Fibroblast of lung (primary cell): ENCODE measurements at regions not wholly inside any gene's neighbourhood (a gene's known extent, or its start where the extent isn't known, plus 50 kb on each side); places are given as distances from the start of the nearest gene placed in this dataset.

ENCODE experiments used
- DNase-seq, 2 donors: peaks; one replicate each; pipeline versions ENCODE4 v3.0.0 to v3.0.0-alpha.2; 2010; ENCODE audit warnings: low read depth in 2 of 2
- H2AFZ ChIP-seq: 2 replicates; pipeline ENCODE4 v1.5.1; 2012; ENCODE audit warnings: low read length, control low read depth, inconsistent platforms
- H3K27ac ChIP-seq: 2 replicates; pipeline ENCODE4 v1.5.1; 2011; ENCODE audit warnings: low read length, control low read depth; ENCODE audit not compliant: insufficient read depth
- H3K27me3 ChIP-seq: 2 replicates; pipeline ENCODE4 v1.5.1; 2011; ENCODE audit warnings: mild to moderate bottlenecking, low read length; ENCODE audit not compliant: control insufficient read depth, insufficient read depth
- H3K36me3 ChIP-seq: 2 replicates; pipeline ENCODE4 v1.5.1; 2011; ENCODE audit warnings: low read length; ENCODE audit not compliant: control insufficient read depth, insufficient read depth
- H3K4me1 ChIP-seq: 2 replicates; pipeline ENCODE4 v1.5.1; 2011; ENCODE audit warnings: low read length; ENCODE audit not compliant: control insufficient read depth, insufficient read depth; ENCODE audit errors: extremely low read depth
- H3K4me2 ChIP-seq: 2 replicates; pipeline ENCODE4 v1.5.1; 2011; ENCODE audit warnings: low read length, control low read depth; ENCODE audit not compliant: insufficient read depth; ENCODE audit errors: extremely low read depth
- H3K4me3 ChIP-seq, 4 experiments: fragments of 200-600 bp in 1 of 4; sonication (generic) in 1 of 4; replicated peaks in 1 of 4; 2 replicates each; pipeline ENCODE4 v1.5.1; 2011 to 2016; ENCODE audit warnings: low read length in 4 of 4, low read depth in 3 of 4, mild to moderate bottlenecking in 3 of 4, control low read depth in 2 of 4, inconsistent platforms in 1 of 4, mixed read lengths in 1 of 4; ENCODE audit not compliant: insufficient read depth in 1 of 4; ENCODE audit errors: control extremely low read depth in 1 of 4
- H3K79me2 ChIP-seq: 2 replicates; pipeline ENCODE4 v1.5.1; 2012; ENCODE audit warnings: mild to moderate bottlenecking, low read length, inconsistent platforms; ENCODE audit not compliant: control insufficient read depth, insufficient read depth
- H3K9ac ChIP-seq: 2 replicates; pipeline ENCODE4 v1.5.1; 2011; ENCODE audit warnings: mild to moderate bottlenecking, low read length, control low read depth; ENCODE audit not compliant: insufficient read depth
- H3K9me3 ChIP-seq: 2 replicates; pipeline ENCODE4 v1.5.1; 2012; ENCODE audit warnings: low read depth, low read length; ENCODE audit not compliant: control insufficient read depth, insufficient read depth
- H4K20me1 ChIP-seq: 2 replicates; pipeline ENCODE4 v1.5.1; 2011; ENCODE audit warnings: low read length; ENCODE audit not compliant: control insufficient read depth, insufficient read depth; ENCODE audit errors: extremely low read depth
- CTCF ChIP-seq, 2 donors: IDR thresholded peaks in 1 of 2; conservative IDR thresholded peaks in 1 of 2; 1 replicate in 1 of 2; 2 replicates in 1 of 2; pipeline ENCODE4 v1.5.1; 2011 to 2012; ENCODE audit warnings: low read length in 2 of 2, control low read depth in 1 of 2, inconsistent platforms in 1 of 2, low read depth in 1 of 2, mild to moderate bottlenecking in 1 of 2
- EZH2 ChIP-seq: IDR thresholded peaks from 2 replicates; pipeline ENCODE4 v1.5.1; 2012; ENCODE audit warnings: low read length, control low read depth, mild to moderate bottlenecking; ENCODE audit errors: missing control alignments

- TF ChIP-seq CTCF (conservative IDR thresholded peaks at IDR 0.05 in 1 of 2, IDR thresholded peaks at IDR 0.05 in 1 of 2; ENCODE audit: low read depth in 1 of 2, low read length in 2 of 2) (no peak), EZH2 (no peak)
- H3K9ac ChIP-seq: no peak overlapping the region
- H3K36me3 ChIP-seq: no peaks in the 10 kb centered on the region
- H3K9me3 ChIP-seq: no peaks in the 10 kb centered on the region
- DNase-seq: no peak
- no peak overlapping the region for H3K4me2 ChIP-seq
- no peak overlapping the region for H2AFZ ChIP-seq
- H4K20me1 ChIP-seq: no peaks in the 10 kb centered on the region
- no peaks in the 10 kb centered on the region for H3K27me3 ChIP-seq
- H3K4me3 ChIP-seq: no peak overlapping the region
- no peak overlapping the region for H3K27ac ChIP-seq
- no peaks in the 10 kb centered on the region for H3K4me1 ChIP-seq
- H3K79me2 ChIP-seq: no peaks in the 10 kb centered on the region
Measured at GRCh38 chr10:43753397-43754061, 104.8 kb upstream of the ZNF32 start.

GRCh38 chr10:43752682-43753081 is 104.0 kb upstream of the ZNF32 start:
- Histone ChIP-seq H2AFZ (no peak overlapping the region), H3K27ac (no peak overlapping the region), H3K4me3 (no peak overlapping the region), H3K9ac (no peak overlapping the region), H3K27me3 (no peaks in the 10 kb centered on the region), H3K4me1 (no peaks in the 10 kb centered on the region), H3K4me2 (no peak overlapping the region), H3K36me3 (no peaks in the 10 kb centered on the region), H3K79me2 (no peaks in the 10 kb centered on the region), H3K9me3 (no peaks in the 10 kb centered on the region), H4K20me1 (no peaks in the 10 kb centered on the region)
- TF ChIP-seq EZH2: no peak
- TF ChIP-seq CTCF (conservative IDR thresholded peaks at IDR 0.05 in 1 of 2, IDR thresholded peaks at IDR 0.05 in 1 of 2; ENCODE audit: low read depth in 1 of 2, low read length in 2 of 2): no peak
- no peak for DNase-seq

- H3K27me3 ChIP-seq: no peaks in the 10 kb centered on the region
- H3K36me3 ChIP-seq: no peaks in the 10 kb centered on the region
- no peak for TF ChIP-seq EZH2
- no peak for TF ChIP-seq CTCF (conservative IDR thresholded peaks at IDR 0.05 in 1 of 2, IDR thresholded peaks at IDR 0.05 in 1 of 2; ENCODE audit: low read depth in 1 of 2, low read length in 2 of 2)
- no peak overlapping the region for H3K4me2 ChIP-seq
- no peak overlapping the region for H3K4me3 ChIP-seq
- H4K20me1 ChIP-seq: no peaks in the 10 kb centered on the region
- no peaks in the 10 kb centered on the region for H3K9me3 ChIP-seq
- no peak overlapping the region for H3K27ac ChIP-seq
- no peaks in the 10 kb centered on the region for H3K4me1 ChIP-seq
- no peak overlapping the region for H3K9ac ChIP-seq
- no peak overlapping the region for H2AFZ ChIP-seq
- no peak for DNase-seq
- H3K79me2 ChIP-seq: no peaks in the 10 kb centered on the region
Measured at GRCh38 chr10:43751646-43752045, 103.0 kb upstream of the ZNF32 start.
